ENCODE measurements at regions not wholly inside any gene's neighbourhood (a gene's known extent, or its start where the extent isn't known, plus 50 kb on each side); places are given as distances from the start of the nearest gene placed in this dataset.

DNA sequence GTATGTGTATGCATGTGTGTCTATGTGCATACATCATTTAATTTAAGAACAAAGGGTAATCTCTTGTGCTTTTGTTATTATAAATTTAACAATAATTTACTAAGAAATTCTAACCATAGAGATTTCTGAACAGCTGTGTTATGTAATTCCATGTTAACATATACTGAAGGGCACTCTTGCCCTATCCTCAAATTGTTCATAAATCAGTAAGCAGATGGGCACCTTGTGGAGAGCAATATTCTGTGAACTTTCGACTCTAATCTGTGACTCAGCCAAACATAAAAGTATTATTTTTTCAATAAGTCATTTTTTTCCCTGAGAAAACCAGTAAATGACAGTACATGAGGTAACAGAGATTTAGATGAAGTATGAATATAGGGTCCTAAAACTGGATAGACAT, 938.3 kb upstream of the CRIM1 start:
- WGBS: 50% methylated on average over 1 of the region's 1 CpG
- Histone ChIP-seq H3K27me3 (ENCODE audit: control insufficient read depth in 4 of 4, insufficient read depth in 4 of 4, low read length in 3 of 4) (no peaks in the 10 kb centered on the region), H3K27ac (ENCODE audit: low read depth in 1 of 2, low read length in 2 of 2) (no peak overlapping the region), H3K4me3 (ENCODE audit: low read depth in 1 of 3, low read length in 3 of 3) (no peak overlapping the region), H3K4me1 (ENCODE audit: control insufficient read depth in 4 of 4, insufficient read depth in 4 of 4, low read length in 3 of 4) (no peaks in the 10 kb centered on the region), H3K36me3 (ENCODE audit: control insufficient read depth in 4 of 4, insufficient read depth in 3 of 4, low read depth in 1 of 4, low read length in 3 of 4) (no peaks in the 10 kb centered on the region), H3K9ac (ENCODE audit: low read depth in 1 of 2, low read length in 2 of 2) (no peak overlapping the region), H3K9me3 (ENCODE audit: control insufficient read depth in 4 of 4, low read length in 3 of 4) (no peaks in the 10 kb centered on the region)
- no peak for TF ChIP-seq SP1 (IDR thresholded peaks at IDR 0.05)
- TF ChIP-seq, protein P1, sequence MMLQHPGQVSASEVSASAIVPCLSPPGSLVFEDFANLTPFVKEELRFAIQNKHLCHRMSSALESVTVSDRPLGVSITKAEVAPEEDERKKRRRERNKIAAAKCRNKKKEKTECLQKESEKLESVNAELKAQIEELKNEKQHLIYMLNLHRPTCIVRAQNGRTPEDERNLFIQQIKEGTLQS (IDR thresholded peaks at IDR 0.05): no peak
- TF ChIP-seq, protein P2, sequence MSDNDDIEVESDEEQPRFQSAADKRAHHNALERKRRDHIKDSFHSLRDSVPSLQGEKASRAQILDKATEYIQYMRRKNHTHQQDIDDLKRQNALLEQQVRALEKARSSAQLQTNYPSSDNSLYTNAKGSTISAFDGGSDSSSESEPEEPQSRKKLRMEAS (IDR thresholded peaks at IDR 0.05): no peak
- no peak for TF ChIP-seq YY1 (IDR thresholded peaks at IDR 0.05)
- no peak for TF ChIP-seq FOXA1 (IDR thresholded peaks at IDR 0.05)
- TF ChIP-seq HNF4A (conservative IDR thresholded peaks at IDR 0.05): no peak
- no peak for TF ChIP-seq FOXA2 (IDR thresholded peaks at IDR 0.05)
- no peak for TF ChIP-seq RAD21 (IDR thresholded peaks at IDR 0.05)
- TF ChIP-seq, protein P3, sequence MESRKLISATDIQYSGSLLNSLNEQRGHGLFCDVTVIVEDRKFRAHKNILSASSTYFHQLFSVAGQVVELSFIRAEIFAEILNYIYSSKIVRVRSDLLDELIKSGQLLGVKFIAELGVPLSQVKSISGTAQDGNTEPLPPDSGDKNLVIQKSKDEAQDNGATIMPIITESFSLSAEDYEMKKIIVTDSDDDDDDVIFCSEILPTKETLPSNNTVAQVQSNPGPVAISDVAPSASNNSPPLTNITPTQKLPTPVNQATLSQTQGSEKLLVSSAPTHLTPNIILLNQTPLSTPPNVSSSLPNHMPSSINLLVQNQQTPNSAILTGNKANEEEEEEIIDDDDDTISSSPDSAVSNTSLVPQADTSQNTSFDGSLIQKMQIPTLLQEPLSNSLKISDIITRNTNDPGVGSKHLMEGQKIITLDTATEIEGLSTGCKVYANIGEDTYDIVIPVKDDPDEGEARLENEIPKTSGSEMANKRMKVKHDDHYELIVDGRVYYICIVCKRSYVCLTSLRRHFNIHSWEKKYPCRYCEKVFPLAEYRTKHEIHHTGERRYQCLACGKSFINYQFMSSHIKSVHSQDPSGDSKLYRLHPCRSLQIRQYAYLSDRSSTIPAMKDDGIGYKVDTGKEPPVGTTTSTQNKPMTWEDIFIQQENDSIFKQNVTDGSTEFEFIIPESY (IDR thresholded peaks at IDR 0.05): no peak
- TF ChIP-seq RXRA (IDR thresholded peaks at IDR 0.05): no peak
- no peak for DNase-seq (ENCODE audit: low spot score)

GRCh38 chr2:35416391-35417140, 939.0 kb upstream of the CRIM1 start:
- WGBS: 67% methylated on average over 2 of the region's 2 CpGs
- no peak overlapping the region for H3K4me3 ChIP-seq (ENCODE audit: low read depth in 1 of 3, low read length in 3 of 3)
- H3K36me3 ChIP-seq (ENCODE audit: control insufficient read depth in 4 of 4, insufficient read depth in 3 of 4, low read depth in 1 of 4, low read length in 3 of 4): no peaks in the 10 kb centered on the region
- no peaks in the 10 kb centered on the region for H3K4me1 ChIP-seq (ENCODE audit: control insufficient read depth in 4 of 4, insufficient read depth in 4 of 4, low read length in 3 of 4)
- no peak for TF ChIP-seq JUND (IDR thresholded peaks at IDR 0.05)
- no peak for TF ChIP-seq HNF4G (IDR thresholded peaks at IDR 0.05)
- TF ChIP-seq FOXA2 (IDR thresholded peaks at IDR 0.05): no peak
- TF ChIP-seq HNF4A (conservative IDR thresholded peaks at IDR 0.05): no peak
- TF ChIP-seq, protein P1 (IDR thresholded peaks at IDR 0.05): no peak
- TF ChIP-seq FOXA1 (IDR thresholded peaks at IDR 0.05): no peak
- TF ChIP-seq RXRA (IDR thresholded peaks at IDR 0.05): no peak
- no peak for TF ChIP-seq REST (IDR thresholded peaks at IDR 0.05)
- no peak for TF ChIP-seq EGR1 (IDR thresholded peaks at IDR 0.05; ENCODE audit: low read depth in 2 of 2)
- TF ChIP-seq, protein P3 (IDR thresholded peaks at IDR 0.05): no peak
- no peak for TF ChIP-seq NR2F2 (IDR thresholded peaks at IDR 0.05)
- TF ChIP-seq, protein P4, sequence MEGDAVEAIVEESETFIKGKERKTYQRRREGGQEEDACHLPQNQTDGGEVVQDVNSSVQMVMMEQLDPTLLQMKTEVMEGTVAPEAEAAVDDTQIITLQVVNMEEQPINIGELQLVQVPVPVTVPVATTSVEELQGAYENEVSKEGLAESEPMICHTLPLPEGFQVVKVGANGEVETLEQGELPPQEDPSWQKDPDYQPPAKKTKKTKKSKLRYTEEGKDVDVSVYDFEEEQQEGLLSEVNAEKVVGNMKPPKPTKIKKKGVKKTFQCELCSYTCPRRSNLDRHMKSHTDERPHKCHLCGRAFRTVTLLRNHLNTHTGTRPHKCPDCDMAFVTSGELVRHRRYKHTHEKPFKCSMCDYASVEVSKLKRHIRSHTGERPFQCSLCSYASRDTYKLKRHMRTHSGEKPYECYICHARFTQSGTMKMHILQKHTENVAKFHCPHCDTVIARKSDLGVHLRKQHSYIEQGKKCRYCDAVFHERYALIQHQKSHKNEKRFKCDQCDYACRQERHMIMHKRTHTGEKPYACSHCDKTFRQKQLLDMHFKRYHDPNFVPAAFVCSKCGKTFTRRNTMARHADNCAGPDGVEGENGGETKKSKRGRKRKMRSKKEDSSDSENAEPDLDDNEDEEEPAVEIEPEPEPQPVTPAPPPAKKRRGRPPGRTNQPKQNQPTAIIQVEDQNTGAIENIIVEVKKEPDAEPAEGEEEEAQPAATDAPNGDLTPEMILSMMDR (IDR thresholded peaks at IDR 0.05; ENCODE audit: low read depth, low read length, missing input control): no peak
- no peak for TF ChIP-seq TAF1 (conservative IDR thresholded peaks at IDR 0.05)
- no peak for TF ChIP-seq RAD21 (IDR thresholded peaks at IDR 0.05)
- TF ChIP-seq YY1 (IDR thresholded peaks at IDR 0.05): no peak
- no peaks in the 10 kb centered on the region for H3K27me3 ChIP-seq (ENCODE audit: control insufficient read depth in 4 of 4, insufficient read depth in 4 of 4, low read length in 3 of 4)
- H3K9me3 ChIP-seq (ENCODE audit: control insufficient read depth in 4 of 4, low read length in 3 of 4): no peaks in the 10 kb centered on the region
- DNase-seq (ENCODE audit: low spot score): no peak
- no peak overlapping the region for H3K27ac ChIP-seq (ENCODE audit: low read depth in 1 of 2, low read length in 2 of 2)
- H3K9ac ChIP-seq (ENCODE audit: low read depth in 1 of 2, low read length in 2 of 2): no peak overlapping the region
